ENCODE measurements at regions not wholly inside any gene's neighbourhood (a gene's known extent, or its start where the extent isn't known, plus 50 kb on each side); places are given as distances from the start of the nearest gene placed in this dataset.

- no peak for TF ChIP-seq PATZ1 (CRISPR knock-in tag; IDR thresholded peaks at IDR 0.05; ENCODE audit: borderline replicate concordance)
- TF ChIP-seq, protein P1, sequence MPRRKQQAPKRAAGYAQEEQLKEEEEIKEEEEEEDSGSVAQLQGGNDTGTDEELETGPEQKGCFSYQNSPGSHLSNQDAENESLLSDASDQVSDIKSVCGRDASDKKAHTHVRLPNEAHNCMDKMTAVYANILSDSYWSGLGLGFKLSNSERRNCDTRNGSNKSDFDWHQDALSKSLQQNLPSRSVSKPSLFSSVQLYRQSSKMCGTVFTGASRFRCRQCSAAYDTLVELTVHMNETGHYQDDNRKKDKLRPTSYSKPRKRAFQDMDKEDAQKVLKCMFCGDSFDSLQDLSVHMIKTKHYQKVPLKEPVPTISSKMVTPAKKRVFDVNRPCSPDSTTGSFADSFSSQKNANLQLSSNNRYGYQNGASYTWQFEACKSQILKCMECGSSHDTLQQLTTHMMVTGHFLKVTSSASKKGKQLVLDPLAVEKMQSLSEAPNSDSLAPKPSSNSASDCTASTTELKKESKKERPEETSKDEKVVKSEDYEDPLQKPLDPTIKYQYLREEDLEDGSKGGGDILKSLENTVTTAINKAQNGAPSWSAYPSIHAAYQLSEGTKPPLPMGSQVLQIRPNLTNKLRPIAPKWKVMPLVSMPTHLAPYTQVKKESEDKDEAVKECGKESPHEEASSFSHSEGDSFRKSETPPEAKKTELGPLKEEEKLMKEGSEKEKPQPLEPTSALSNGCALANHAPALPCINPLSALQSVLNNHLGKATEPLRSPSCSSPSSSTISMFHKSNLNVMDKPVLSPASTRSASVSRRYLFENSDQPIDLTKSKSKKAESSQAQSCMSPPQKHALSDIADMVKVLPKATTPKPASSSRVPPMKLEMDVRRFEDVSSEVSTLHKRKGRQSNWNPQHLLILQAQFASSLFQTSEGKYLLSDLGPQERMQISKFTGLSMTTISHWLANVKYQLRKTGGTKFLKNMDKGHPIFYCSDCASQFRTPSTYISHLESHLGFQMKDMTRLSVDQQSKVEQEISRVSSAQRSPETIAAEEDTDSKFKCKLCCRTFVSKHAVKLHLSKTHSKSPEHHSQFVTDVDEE (CRISPR knock-in tag; IDR thresholded peaks at IDR 0.05) = no peak
Measured at GRCh38 chr18:33875029-33875565, 297.1 kb downstream of the ASXL3 start (continued).

DNA sequence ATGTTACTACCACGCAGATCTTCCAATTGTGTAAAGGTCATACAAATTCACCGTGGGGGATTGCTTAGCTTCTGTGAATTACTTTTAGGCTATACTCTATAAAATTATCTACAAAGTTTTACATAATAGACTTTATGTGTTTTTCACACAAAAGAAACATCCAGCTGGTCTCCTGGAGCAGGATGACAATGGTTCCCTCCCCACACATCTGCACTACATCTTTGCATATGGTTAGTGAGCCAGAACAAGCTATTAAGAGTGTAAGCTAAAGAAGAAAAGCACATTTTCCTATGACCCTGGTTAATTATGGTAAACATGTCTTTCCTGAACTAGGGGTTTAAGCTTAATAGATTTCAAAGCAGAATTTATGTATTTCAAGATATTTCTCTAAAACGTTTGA, 295.1 kb downstream of the ASXL3 start:
- TF ChIP-seq, protein P1 (CRISPR knock-in tag; IDR thresholded peaks at IDR 0.05) = no peak
- TF ChIP-seq TCF4 (CRISPR knock-in tag; IDR thresholded peaks at IDR 0.05; ENCODE audit: borderline replicate concordance) (no peak), ARNTL (CRISPR knock-in tag; IDR thresholded peaks at IDR 0.05; ENCODE audit: borderline replicate concordance, low read depth) (no peak), PATZ1 (CRISPR knock-in tag; IDR thresholded peaks at IDR 0.05; ENCODE audit: borderline replicate concordance) (no peak), ZFP3 (CRISPR knock-in tag; IDR thresholded peaks at IDR 0.05) (no peak), ZFP30 (CRISPR knock-in tag; IDR thresholded peaks at IDR 0.05) (no peak), PPARA (CRISPR knock-in tag; IDR thresholded peaks at IDR 0.05; ENCODE audit: borderline replicate concordance) (no peak), CSDC2 (CRISPR knock-in tag; IDR thresholded peaks at IDR 0.05) (no peak), ESRRG (CRISPR knock-in tag; IDR thresholded peaks at IDR 0.05) (no peak), RARB (CRISPR knock-in tag; IDR thresholded peaks at IDR 0.05) (no peak), ZNF8 (CRISPR knock-in tag; IDR thresholded peaks at IDR 0.05) (no peak), GLIS3 (CRISPR knock-in tag; IDR thresholded peaks at IDR 0.05) (no peak)
- TF ChIP-seq, protein P2, sequence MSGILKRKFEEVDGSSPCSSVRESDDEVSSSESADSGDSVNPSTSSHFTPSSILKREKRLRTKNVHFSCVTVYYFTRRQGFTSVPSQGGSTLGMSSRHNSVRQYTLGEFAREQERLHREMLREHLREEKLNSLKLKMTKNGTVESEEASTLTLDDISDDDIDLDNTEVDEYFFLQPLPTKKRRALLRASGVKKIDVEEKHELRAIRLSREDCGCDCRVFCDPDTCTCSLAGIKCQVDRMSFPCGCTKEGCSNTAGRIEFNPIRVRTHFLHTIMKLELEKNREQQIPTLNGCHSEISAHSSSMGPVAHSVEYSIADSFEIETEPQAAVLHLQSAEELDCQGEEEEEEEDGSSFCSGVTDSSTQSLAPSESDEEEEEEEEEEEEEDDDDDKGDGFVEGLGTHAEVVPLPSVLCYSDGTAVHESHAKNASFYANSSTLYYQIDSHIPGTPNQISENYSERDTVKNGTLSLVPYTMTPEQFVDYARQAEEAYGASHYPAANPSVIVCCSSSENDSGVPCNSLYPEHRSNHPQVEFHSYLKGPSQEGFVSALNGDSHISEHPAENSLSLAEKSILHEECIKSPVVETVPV (CRISPR knock-in tag; IDR thresholded peaks at IDR 0.05) = no peak
- ATAC-seq = no peak

DNA sequence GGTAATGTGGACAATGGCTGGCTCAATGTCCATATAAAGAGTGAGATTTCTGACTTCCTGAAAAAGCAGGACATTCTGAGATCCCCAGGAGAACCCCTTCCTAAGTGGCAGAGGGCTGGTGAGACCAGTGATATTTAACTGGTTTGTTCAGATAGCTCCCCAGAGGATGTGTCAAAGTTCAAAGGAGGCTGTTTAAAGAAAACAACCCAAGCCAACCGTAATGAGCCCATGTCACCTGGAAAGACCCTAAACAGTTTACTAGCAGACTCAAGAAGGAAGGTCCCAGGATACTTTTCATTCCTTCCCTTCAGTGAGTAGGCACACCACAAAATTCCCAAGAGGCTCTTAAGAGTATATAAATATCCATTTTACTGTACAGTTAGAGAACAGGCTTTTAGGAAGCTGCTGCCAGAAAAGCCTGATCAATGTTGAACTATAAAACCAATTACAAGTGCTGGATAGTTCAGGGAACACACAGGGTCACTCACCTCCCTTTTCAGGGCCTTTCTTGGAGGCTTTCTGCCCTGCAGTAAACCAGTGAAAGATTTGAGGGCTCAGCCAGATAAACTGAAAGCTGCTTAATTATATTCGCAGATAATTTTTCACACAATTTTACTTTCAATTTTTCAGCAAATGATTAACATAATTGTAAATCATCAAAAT, 293.5 kb downstream of the ASXL3 start:
- no peak for ATAC-seq
- TF ChIP-seq ESRRG (CRISPR knock-in tag; IDR thresholded peaks at IDR 0.05) (no peak), RARB (CRISPR knock-in tag; IDR thresholded peaks at IDR 0.05) (no peak), TOX (CRISPR knock-in tag; IDR thresholded peaks at IDR 0.05; ENCODE audit: borderline replicate concordance) (no peak), ZFP30 (CRISPR knock-in tag; IDR thresholded peaks at IDR 0.05) (no peak), BACH2 (CRISPR knock-in tag; IDR thresholded peaks at IDR 0.05; ENCODE audit: borderline replicate concordance) (no peak), ZNF8 (CRISPR knock-in tag; IDR thresholded peaks at IDR 0.05) (no peak), ZNF70 (CRISPR knock-in tag; IDR thresholded peaks at IDR 0.05) (no peak), CSDC2 (CRISPR knock-in tag; IDR thresholded peaks at IDR 0.05) (no peak), ZC3H10 (CRISPR knock-in tag; IDR thresholded peaks at IDR 0.05) (no peak), ARNTL (CRISPR knock-in tag; IDR thresholded peaks at IDR 0.05; ENCODE audit: borderline replicate concordance, low read depth) (no peak), PPARA (CRISPR knock-in tag; IDR thresholded peaks at IDR 0.05; ENCODE audit: borderline replicate concordance) (no peak), SNAI2 (CRISPR knock-in tag; IDR thresholded peaks at IDR 0.05) (no peak), ZNF565 (CRISPR knock-in tag; conservative IDR thresholded peaks at IDR 0.05; ENCODE audit: low read depth) (no peak)
- TF ChIP-seq, protein P2 (CRISPR knock-in tag; IDR thresholded peaks at IDR 0.05) = no peak
- TF ChIP-seq, protein P1 (CRISPR knock-in tag; IDR thresholded peaks at IDR 0.05) = no peak

Data from SK-N-SH treated with all-trans-retinoic acid at 6 μM for 48 hours (cell line).